BE2C (cell line): ENCODE measurements at regions not wholly inside any gene's neighbourhood (a gene's known extent, or its start where the extent isn't known, plus 50 kb on each side); places are given as distances from the start of the nearest gene placed in this dataset.
"Not testable (repeated sequence)": the region's sequence is repeated elsewhere in the genome, so short reads cannot be mapped to it uniquely, and the experiment has no call there.

Source experiments
- DNase-seq: peaks from one replicate; pipeline ENCODE4 v3.0.0-alpha.2; 2020
- H3K27me3 ChIP-seq: fragments of 250-450 bp; sonication (Bioruptor Pico); 2 replicates; pipeline ENCODE4 v1.5.1; 2020; ENCODE audit warnings: mild to moderate bottlenecking
- H3K36me3 ChIP-seq: fragments of 250-450 bp; sonication (Bioruptor Pico); 2 replicates; pipeline ENCODE4 v1.5.1; 2020; ENCODE audit warnings: mild to moderate bottlenecking
- H3K4me1 ChIP-seq: fragments of 250-450 bp; sonication (Bioruptor Pico); 2 replicates; pipeline ENCODE4 v1.5.1; 2020
- H3K4me3 ChIP-seq: 2 replicates; pipeline ENCODE4 v1.5.1; 2011; ENCODE audit warnings: low read depth, low read length
- H3K9me3 ChIP-seq: fragments of 250-450 bp; sonication (Bioruptor Pico); 2 replicates; pipeline ENCODE4 v1.5.1; 2020
- CTCF ChIP-seq: IDR thresholded peaks from 2 replicates; pipeline ENCODE4 v1.5.1; 2012; ENCODE audit warnings: mild to moderate bottlenecking, low read depth, low read length

- H3K9me3 ChIP-seq = no peaks in the 10 kb centered on the region
Measured at GRCh38 chr11:100515087-100515486, 172.0 kb upstream of the ARHGAP42 start.

GRCh38 chr11:100525197-100525596 is 161.9 kb upstream of the ARHGAP42 start:
- Histone ChIP-seq H3K4me1 (no peaks in the 10 kb centered on the region), H3K27me3 (no peaks in the 10 kb centered on the region), H3K4me3 (no peak overlapping the region), H3K36me3 (no peaks in the 10 kb centered on the region), H3K9me3 (no peaks in the 10 kb centered on the region)
- TF ChIP-seq CTCF = no peak
- DNase-seq = no peak

More at GRCh38 chr11:100515087-100515486, 172.0 kb upstream of the ARHGAP42 start:
- DNase-seq = no peak
- no peak overlapping the region for H3K4me3 ChIP-seq
- no peaks in the 10 kb centered on the region for H3K4me1 ChIP-seq
- no peaks in the 10 kb centered on the region for H3K27me3 ChIP-seq
- H3K36me3 ChIP-seq = no peaks in the 10 kb centered on the region
- TF ChIP-seq CTCF = no peak

GRCh38 chr11:100525635-100526034 is 161.5 kb upstream of the ARHGAP42 start:
- DNase-seq = peak; percentile 15
- TF ChIP-seq CTCF = peak; percentile 53
- no peaks in the 10 kb centered on the region for H3K9me3 ChIP-seq
- H3K27me3 ChIP-seq = no peaks in the 10 kb centered on the region
- no peaks in the 10 kb centered on the region for H3K36me3 ChIP-seq
- no peak overlapping the region for H3K4me3 ChIP-seq
- H3K4me1 ChIP-seq = no peaks in the 10 kb centered on the region

GRCh38 chr11:100528872-100529416 is 158.1 kb upstream of the ARHGAP42 start:
- DNase-seq = no peak
- Histone ChIP-seq H3K9me3 (no peaks in the 10 kb centered on the region), H3K4me1 (no peaks in the 10 kb centered on the region), H3K36me3 (no peaks in the 10 kb centered on the region), H3K27me3 (no peaks in the 10 kb centered on the region), H3K4me3 (no peak overlapping the region)
- no peak for TF ChIP-seq CTCF

GRCh38 chr11:100531290-100531689 is 155.8 kb upstream of the ARHGAP42 start:
- H3K4me3 ChIP-seq, H3K36me3 ChIP-seq, H3K9me3 ChIP-seq, H3K4me1 ChIP-seq, H3K27me3 ChIP-seq, DNase-seq: not testable (repeated sequence)

GRCh38 chr11:100536979-100537378 is 150.1 kb upstream of the ARHGAP42 start:
- DNase-seq = no peak
- Histone ChIP-seq H3K4me3 (no peak overlapping the region), H3K27me3 (peaks cover 5% of the 10 kb centered on the region; the same call in 1 of the 2 replicates), H3K9me3 (no peaks in the 10 kb centered on the region), H3K4me1 (no peaks in the 10 kb centered on the region), H3K36me3 (no peaks in the 10 kb centered on the region)
- TF ChIP-seq CTCF = no peak

- Histone ChIP-seq H3K36me3 (no peaks in the 10 kb centered on the region), H3K9me3 (no peaks in the 10 kb centered on the region), H3K4me1 (no peaks in the 10 kb centered on the region), H3K27me3 (peaks cover 17% of the 10 kb centered on the region), H3K4me3 (no peak overlapping the region)
- no peak for TF ChIP-seq CTCF
- DNase-seq = no peak
Measured at GRCh38 chr11:100543386-100543785, 143.7 kb upstream of the ARHGAP42 start.
